ENCODE measurements at regions not wholly inside any gene's neighbourhood (a gene's known extent, or its start where the extent isn't known, plus 50 kb on each side); places are given as distances from the start of the nearest gene placed in this dataset.

- no peak for DNase-seq
- H3K27me3 ChIP-seq (replicated peaks in 2 of 5; ENCODE audit: control insufficient read depth in 4 of 5, insufficient read depth in 5 of 5, low read length in 4 of 5) = no peaks in the 10 kb centered on the region
- ChIA-PET POLR2A (no interaction called here), CTCF (no interaction called here)
- H3K36me3 ChIP-seq (ENCODE audit: control insufficient read depth in 4 of 4, insufficient read depth in 4 of 4, low read length in 3 of 4) = no peaks in the 10 kb centered on the region
- WGBS (ENCODE audit: insufficient coverage) = 95% methylated on average over 2 of the region's 5 CpGs
- H3K9me3 ChIP-seq (ENCODE audit: control extremely low read depth in 1 of 5, control insufficient read depth in 4 of 5, insufficient read depth in 2 of 5, low read depth in 1 of 5, low read length in 4 of 5) = no peaks in the 10 kb centered on the region
- H3K4me3 ChIP-seq (ENCODE audit: control insufficient read depth in 1 of 7, extremely low read depth in 1 of 7, insufficient read depth in 4 of 7, low read depth in 2 of 7, low read length in 6 of 7) = no peak overlapping the region
- H3K4me1 ChIP-seq (ENCODE audit: control extremely low read depth in 1 of 4, control insufficient read depth in 4 of 4, insufficient read depth in 4 of 4, low read length in 3 of 4) = no peaks in the 10 kb centered on the region
- H3K27ac ChIP-seq (ENCODE audit: insufficient read depth in 1 of 2, low read depth in 1 of 2, low read length in 2 of 2, poor library complexity in 1 of 2, severe bottlenecking in 2 of 2) = no peak overlapping the region
These were observed 124.0 kb upstream of the APCDD1 start for GRCh38 chr18:10330428-10330827.

DNA sequence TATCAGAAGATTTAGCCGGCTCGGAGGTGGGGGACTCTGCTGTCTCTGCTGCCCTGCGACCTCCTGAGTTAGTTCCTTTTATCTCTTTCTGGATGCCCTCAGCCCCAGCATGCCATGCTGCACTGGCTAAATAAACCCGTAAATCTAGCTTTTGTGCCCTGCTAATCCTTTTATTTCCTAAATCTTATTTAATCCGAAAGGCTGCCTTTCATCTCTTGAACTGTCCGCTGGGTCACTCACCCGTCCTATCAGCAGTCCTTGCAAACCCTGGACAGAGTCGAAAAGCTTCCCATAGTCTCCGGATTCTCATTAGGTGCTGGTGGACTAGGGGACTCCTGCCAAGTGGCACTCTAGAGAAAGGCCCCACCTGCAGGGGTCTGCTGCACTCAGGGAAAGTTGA is 122.0 kb upstream of the APCDD1 start:
- H3K36me3 ChIP-seq (ENCODE audit: control insufficient read depth in 4 of 4, insufficient read depth in 4 of 4, low read length in 3 of 4) = no peaks in the 10 kb centered on the region
- no peaks in the 10 kb centered on the region for H3K4me1 ChIP-seq (ENCODE audit: control extremely low read depth in 1 of 4, control insufficient read depth in 4 of 4, insufficient read depth in 4 of 4, low read length in 3 of 4)
- POLR2A ChIA-PET = no interaction called here
- H3K27me3 ChIP-seq (replicated peaks in 2 of 5; ENCODE audit: control insufficient read depth in 4 of 5, insufficient read depth in 5 of 5, low read length in 4 of 5) = no peaks in the 10 kb centered on the region
- no peak overlapping the region for H3K4me3 ChIP-seq (ENCODE audit: control insufficient read depth in 1 of 7, extremely low read depth in 1 of 7, insufficient read depth in 4 of 7, low read depth in 2 of 7, low read length in 6 of 7)
- no peak overlapping the region for H3K27ac ChIP-seq (ENCODE audit: insufficient read depth in 1 of 2, low read depth in 1 of 2, low read length in 2 of 2, poor library complexity in 1 of 2, severe bottlenecking in 2 of 2)
- WGBS (ENCODE audit: insufficient coverage) = 97% methylated on average over 9 of the region's 9 CpGs
- no peaks in the 10 kb centered on the region for H3K9me3 ChIP-seq (ENCODE audit: control extremely low read depth in 1 of 5, control insufficient read depth in 4 of 5, insufficient read depth in 2 of 5, low read depth in 1 of 5, low read length in 4 of 5)
- CTCF ChIA-PET = interaction anchor here (1.2 to 1.3 kb wide), 2 partner anchors 11 to 20 kb away, joined by 3 read pairs; no protein-coding TSS in a partner anchor
- no peak for DNase-seq

DNA sequence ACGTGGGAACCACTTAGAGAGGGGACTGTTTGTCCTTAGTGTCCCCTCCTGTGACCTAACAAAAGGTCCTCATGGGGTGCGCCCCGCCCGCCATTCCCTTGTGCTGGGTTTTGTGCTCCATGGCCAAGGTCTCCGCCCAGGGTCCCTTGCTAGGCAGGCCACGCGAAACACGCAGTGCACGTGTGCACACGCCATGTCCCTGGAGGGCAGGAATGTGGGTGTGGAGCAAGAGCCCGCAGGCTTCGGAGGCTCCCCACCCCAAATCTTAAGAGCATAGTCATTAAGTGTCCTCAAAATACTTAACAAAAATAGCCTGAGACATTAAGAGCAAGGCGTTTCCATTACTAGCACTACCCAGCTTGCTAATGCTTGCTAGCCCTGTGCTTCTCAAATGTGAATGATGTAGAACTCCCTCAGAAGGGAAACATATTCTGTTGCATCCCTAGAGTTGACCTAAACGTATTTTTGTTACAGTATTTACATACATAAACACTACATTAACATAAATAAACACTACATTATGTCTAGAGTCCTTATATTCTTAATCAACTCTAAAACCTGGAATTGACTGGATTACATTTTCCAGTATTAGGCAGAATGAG is 117.6 kb upstream of the APCDD1 start:
- Histone ChIP-seq H3K4me1 (ENCODE audit: control extremely low read depth in 1 of 4, control insufficient read depth in 4 of 4, insufficient read depth in 4 of 4, low read length in 3 of 4) (no peaks in the 10 kb centered on the region), H3K4me3 (ENCODE audit: control insufficient read depth in 1 of 7, extremely low read depth in 1 of 7, insufficient read depth in 4 of 7, low read depth in 2 of 7, low read length in 6 of 7) (no peak overlapping the region), H3K9me3 (ENCODE audit: control extremely low read depth in 1 of 5, control insufficient read depth in 4 of 5, insufficient read depth in 2 of 5, low read depth in 1 of 5, low read length in 4 of 5) (no peaks in the 10 kb centered on the region), H3K27ac (ENCODE audit: insufficient read depth in 1 of 2, low read depth in 1 of 2, low read length in 2 of 2, poor library complexity in 1 of 2, severe bottlenecking in 2 of 2) (no peak overlapping the region), H3K36me3 (ENCODE audit: control insufficient read depth in 4 of 4, insufficient read depth in 4 of 4, low read length in 3 of 4) (no peaks in the 10 kb centered on the region), H3K27me3 (replicated peaks in 2 of 5; ENCODE audit: control insufficient read depth in 4 of 5, insufficient read depth in 5 of 5, low read length in 4 of 5) (no peaks in the 10 kb centered on the region)
- DNase-seq = no peak
- WGBS (ENCODE audit: insufficient coverage) = 100% methylated on average over 9 of the region's 14 CpGs
- ChIA-PET POLR2A (no interaction called here), CTCF (no interaction called here)

DNA sequence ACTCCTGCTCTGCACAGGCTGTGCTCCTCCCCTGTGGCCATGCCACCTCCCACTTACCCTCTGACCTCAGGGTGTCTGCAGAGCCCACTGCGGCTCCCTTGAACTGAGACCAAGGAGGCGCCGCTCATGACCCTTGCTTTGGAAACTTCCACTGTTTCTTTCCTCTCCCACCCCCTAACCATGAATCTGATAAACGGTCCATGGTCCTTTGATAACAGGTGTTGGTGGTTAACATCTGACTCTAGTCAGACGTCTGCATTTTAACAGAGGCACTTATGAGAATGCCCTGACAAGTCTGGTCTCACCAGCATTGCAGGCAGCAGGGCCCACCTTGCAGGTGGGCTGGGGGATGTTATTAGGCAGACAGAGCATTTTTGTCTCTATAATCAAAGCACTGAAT is 113.6 kb upstream of the APCDD1 start:
- ChIA-PET POLR2A (no interaction called here), CTCF (no interaction called here)
- WGBS (ENCODE audit: insufficient coverage) = 100% methylated on average over 1 of the region's 5 CpGs
- Histone ChIP-seq H3K9me3 (ENCODE audit: control extremely low read depth in 1 of 5, control insufficient read depth in 4 of 5, insufficient read depth in 2 of 5, low read depth in 1 of 5, low read length in 4 of 5) (no peaks in the 10 kb centered on the region), H3K27me3 (replicated peaks in 2 of 5; ENCODE audit: control insufficient read depth in 4 of 5, insufficient read depth in 5 of 5, low read length in 4 of 5) (no peaks in the 10 kb centered on the region), H3K36me3 (ENCODE audit: control insufficient read depth in 4 of 4, insufficient read depth in 4 of 4, low read length in 3 of 4) (no peaks in the 10 kb centered on the region), H3K27ac (ENCODE audit: insufficient read depth in 1 of 2, low read depth in 1 of 2, low read length in 2 of 2, poor library complexity in 1 of 2, severe bottlenecking in 2 of 2) (no peak overlapping the region), H3K4me3 (ENCODE audit: control insufficient read depth in 1 of 7, extremely low read depth in 1 of 7, insufficient read depth in 4 of 7, low read depth in 2 of 7, low read length in 6 of 7) (no peak overlapping the region), H3K4me1 (ENCODE audit: control extremely low read depth in 1 of 4, control insufficient read depth in 4 of 4, insufficient read depth in 4 of 4, low read length in 3 of 4) (no peaks in the 10 kb centered on the region)
- no peak for DNase-seq

DNA sequence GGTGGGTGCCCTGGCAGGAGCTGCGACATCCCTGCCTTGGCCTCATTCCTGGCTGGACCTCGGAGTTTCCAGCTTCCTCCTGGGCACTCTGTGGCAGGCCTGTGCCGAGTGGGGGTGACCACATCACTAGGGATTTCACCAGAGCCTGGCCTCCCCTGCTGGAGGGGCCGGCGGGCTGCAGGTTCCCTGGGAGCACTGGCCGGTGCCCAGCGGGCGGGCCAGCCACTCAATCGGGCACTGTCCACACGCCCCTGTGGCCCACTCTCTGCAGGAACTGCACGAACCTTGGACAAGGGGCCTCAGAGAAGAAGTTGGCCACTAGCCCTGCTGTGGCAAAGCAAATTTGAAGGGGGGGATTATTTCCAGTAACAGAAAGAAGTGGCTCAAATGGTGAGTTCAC is 110.7 kb upstream of the APCDD1 start:
- no peak for DNase-seq
- CTCF ChIA-PET = interaction anchor here (0.6 kb wide), 1 partner anchor 24 kb away, joined by 4 read pairs; no protein-coding TSS in a partner anchor
- no peaks in the 10 kb centered on the region for H3K9me3 ChIP-seq (ENCODE audit: control extremely low read depth in 1 of 5, control insufficient read depth in 4 of 5, insufficient read depth in 2 of 5, low read depth in 1 of 5, low read length in 4 of 5)
- H3K36me3 ChIP-seq (ENCODE audit: control insufficient read depth in 4 of 4, insufficient read depth in 4 of 4, low read length in 3 of 4) = no peaks in the 10 kb centered on the region
- H3K27ac ChIP-seq (ENCODE audit: insufficient read depth in 1 of 2, low read depth in 1 of 2, low read length in 2 of 2, poor library complexity in 1 of 2, severe bottlenecking in 2 of 2) = no peak overlapping the region
- no peaks in the 10 kb centered on the region for H3K4me1 ChIP-seq (ENCODE audit: control extremely low read depth in 1 of 4, control insufficient read depth in 4 of 4, insufficient read depth in 4 of 4, low read length in 3 of 4)
- no peak overlapping the region for H3K4me3 ChIP-seq (ENCODE audit: control insufficient read depth in 1 of 7, extremely low read depth in 1 of 7, insufficient read depth in 4 of 7, low read depth in 2 of 7, low read length in 6 of 7)
- POLR2A ChIA-PET = no interaction called here
- WGBS (ENCODE audit: insufficient coverage) = 97% methylated on average over 11 of the region's 11 CpGs
- H3K27me3 ChIP-seq (replicated peaks in 2 of 5; ENCODE audit: control insufficient read depth in 4 of 5, insufficient read depth in 5 of 5, low read length in 4 of 5) = no peaks in the 10 kb centered on the region

- ChIA-PET POLR2A (no interaction called here), CTCF (no interaction called here)
- Histone ChIP-seq H3K27ac (ENCODE audit: insufficient read depth in 1 of 2, low read depth in 1 of 2, low read length in 2 of 2, poor library complexity in 1 of 2, severe bottlenecking in 2 of 2) (no peak overlapping the region), H3K36me3 (ENCODE audit: control insufficient read depth in 4 of 4, insufficient read depth in 4 of 4, low read length in 3 of 4) (no peaks in the 10 kb centered on the region), H3K9me3 (ENCODE audit: control extremely low read depth in 1 of 5, control insufficient read depth in 4 of 5, insufficient read depth in 2 of 5, low read depth in 1 of 5, low read length in 4 of 5) (no peaks in the 10 kb centered on the region), H3K27me3 (replicated peaks in 2 of 5; ENCODE audit: control insufficient read depth in 4 of 5, insufficient read depth in 5 of 5, low read length in 4 of 5) (no peaks in the 10 kb centered on the region), H3K4me3 (ENCODE audit: control insufficient read depth in 1 of 7, extremely low read depth in 1 of 7, insufficient read depth in 4 of 7, low read depth in 2 of 7, low read length in 6 of 7) (no peak overlapping the region), H3K4me1 (ENCODE audit: control extremely low read depth in 1 of 4, control insufficient read depth in 4 of 4, insufficient read depth in 4 of 4, low read length in 3 of 4) (no peaks in the 10 kb centered on the region)
- no peak for DNase-seq
- WGBS (ENCODE audit: insufficient coverage) = 95% methylated on average over 10 of the region's 17 CpGs
These were observed 107.6 kb upstream of the APCDD1 start for GRCh38 chr18:10346749-10347415.

- Histone ChIP-seq H3K36me3 (ENCODE audit: control insufficient read depth in 4 of 4, insufficient read depth in 4 of 4, low read length in 3 of 4) (no peaks in the 10 kb centered on the region), H3K4me1 (ENCODE audit: control extremely low read depth in 1 of 4, control insufficient read depth in 4 of 4, insufficient read depth in 4 of 4, low read length in 3 of 4) (no peaks in the 10 kb centered on the region), H3K9me3 (ENCODE audit: control extremely low read depth in 1 of 5, control insufficient read depth in 4 of 5, insufficient read depth in 2 of 5, low read depth in 1 of 5, low read length in 4 of 5) (no peaks in the 10 kb centered on the region), H3K27me3 (replicated peaks in 2 of 5; ENCODE audit: control insufficient read depth in 4 of 5, insufficient read depth in 5 of 5, low read length in 4 of 5) (no peaks in the 10 kb centered on the region), H3K27ac (ENCODE audit: insufficient read depth in 1 of 2, low read depth in 1 of 2, low read length in 2 of 2, poor library complexity in 1 of 2, severe bottlenecking in 2 of 2) (no peak overlapping the region), H3K4me3 (ENCODE audit: control insufficient read depth in 1 of 7, extremely low read depth in 1 of 7, insufficient read depth in 4 of 7, low read depth in 2 of 7, low read length in 6 of 7) (no peak overlapping the region)
- ChIA-PET CTCF (no interaction called here), POLR2A (no interaction called here)
- DNase-seq = no peak
- 65% methylated on average over 2 of the region's 4 CpGs for WGBS (ENCODE audit: insufficient coverage)
These were observed 104.9 kb upstream of the APCDD1 start for GRCh38 chr18:10349561-10349960.

Measured in common myeloid progenitor, CD34-positive (primary cell).